GM19351 (cell line): ENCODE measurements at regions not wholly inside any gene's neighbourhood (a gene's known extent, or its start where the extent isn't known, plus 50 kb on each side); places are given as distances from the start of the nearest gene placed in this dataset.
A peak's percentile ranks its signal among the peaks of the same experiment; 100 is the strongest.
"Not testable (repeated sequence)": the region's sequence is repeated elsewhere in the genome, so short reads cannot be mapped to it uniquely, and the experiment has no call there.

Source experiments
- ATAC-seq: cut with Tn5 transposase; IDR thresholded peaks from one replicate; pipeline ENCODE4 v1.9.1; 2021; ENCODE audit warnings: mild to moderate bottlenecking, moderate library complexity; ENCODE audit not compliant: unreplicated experiment

GRCh38 chr4:127217586-127218229, 415.0 kb upstream of the INTU start:
- no peak for ATAC-seq

- ATAC-seq: no peak
Observed at GRCh38 chr4:127219232-127219631, 413.5 kb upstream of the INTU start.

- no peak for ATAC-seq
Observed at GRCh38 chr4:127224556-127224955, 408.2 kb upstream of the INTU start.

GRCh38 chr4:127229855-127230608, 402.7 kb upstream of the INTU start:
- ATAC-seq: no peak

- no peak for ATAC-seq
Observed at GRCh38 chr4:127236889-127237288, 395.9 kb upstream of the INTU start.

- no peak for ATAC-seq
Observed at GRCh38 chr4:127237581-127237980, 395.2 kb upstream of the INTU start.

GRCh38 chr4:127238956-127239475, 393.7 kb upstream of the INTU start:
- no peak for ATAC-seq

GRCh38 chr4:127239902-127240763, 392.6 kb upstream of the INTU start:
- ATAC-seq: no peak

GRCh38 chr4:127240764-127241105, 392.0 kb upstream of the INTU start:
- ATAC-seq: no peak

GRCh38 chr4:127244515-127244914, 388.2 kb upstream of the INTU start:
- no peak for ATAC-seq

- no peak for ATAC-seq
Observed at GRCh38 chr4:127246963-127247952, 385.5 kb upstream of the INTU start.

GRCh38 chr4:127249066-127249766, 383.5 kb upstream of the INTU start:
- ATAC-seq: no peak

- no peak for ATAC-seq
Observed at GRCh38 chr4:127249767-127250108, 383.0 kb upstream of the INTU start.

GRCh38 chr4:127250577-127250976, 382.2 kb upstream of the INTU start:
- peak; percentile 64 for ATAC-seq

- ATAC-seq: peak; percentile 83
Observed at GRCh38 chr4:127251423-127251822, 381.3 kb upstream of the INTU start.

- no peak for ATAC-seq
Observed at GRCh38 chr4:127256500-127256899, 376.3 kb upstream of the INTU start.

GRCh38 chr4:127261476-127261875, 371.3 kb upstream of the INTU start:
- ATAC-seq: no peak

- no peak for ATAC-seq
Observed at GRCh38 chr4:127268367-127268766, 364.4 kb upstream of the INTU start.

GRCh38 chr4:127277023-127277422, 355.7 kb upstream of the INTU start:
- ATAC-seq: not testable (repeated sequence)

GRCh38 chr4:127284236-127284635, 348.5 kb upstream of the INTU start:
- ATAC-seq: no peak
